ENCODE measurements at regions not wholly inside any gene's neighbourhood (a gene's known extent, or its start where the extent isn't known, plus 50 kb on each side); places are given as distances from the start of the nearest gene placed in this dataset.

- TF ChIP-seq REST (IDR thresholded peaks at IDR 0.05; ENCODE audit: unreplicated experiment) (no peak), STAT1 (IDR thresholded peaks at IDR 0.05; ENCODE audit: unreplicated experiment) (no peak), POLR2AphosphoS5 (IDR thresholded peaks at IDR 0.05; ENCODE audit: low read depth) (no peak), EZH2 (IDR thresholded peaks at IDR 0.05; ENCODE audit: low read depth, unreplicated experiment) (no peak), ZNF331 (CRISPR knock-in tag; IDR thresholded peaks at IDR 0.05; ENCODE audit: low read depth) (no peak), CTCF (conservative IDR thresholded peaks at IDR 0.05; ENCODE audit: low read depth in 2 of 2) (no peak)
Observed at GRCh38 chr14:80059041-80059440, 152.3 kb downstream of the DIO2 start (continued).

- Histone ChIP-seq H3K4me1 (ENCODE audit: insufficient read depth) (no peaks in the 10 kb centered on the region), H4K20me1 (replicated peaks; ENCODE audit: insufficient read depth) (no peaks in the 10 kb centered on the region), H3K27me3 (ENCODE audit: insufficient read depth) (no peaks in the 10 kb centered on the region), H3K27ac (ENCODE audit: low read depth) (no peak overlapping the region), H3K4me3 (no peak overlapping the region), H3F3A (replicated peaks; ENCODE audit: low read depth) (no peaks in the 10 kb centered on the region), H3K4me2 (no peak overlapping the region), H3K9me2 (ENCODE audit: insufficient read depth) (no peaks in the 10 kb centered on the region), H2AFZ (no peak overlapping the region), H3K79me2 (replicated peaks; ENCODE audit: insufficient read depth) (no peaks in the 10 kb centered on the region), H3K36me3 (ENCODE audit: insufficient read depth) (no peaks in the 10 kb centered on the region)
- DNase-seq (ENCODE audit: low spot score) (no peak), ATAC-seq (no peak)
- TF ChIP-seq EZH2 (IDR thresholded peaks at IDR 0.05; ENCODE audit: low read depth, unreplicated experiment) (no peak), NANOG (IDR thresholded peaks at IDR 0.05; ENCODE audit: borderline replicate concordance) (no peak), ETS1 (IDR thresholded peaks at IDR 0.05) (no peak), JUNB (IDR thresholded peaks at IDR 0.05; ENCODE audit: unreplicated experiment) (no peak), CTCF (conservative IDR thresholded peaks at IDR 0.05; ENCODE audit: low read depth in 2 of 2) (no peak), ZNF114 (CRISPR knock-in tag; IDR thresholded peaks at IDR 0.05) (no peak), ZNF331 (CRISPR knock-in tag; IDR thresholded peaks at IDR 0.05; ENCODE audit: low read depth) (no peak)
- Mint-ChIP-seq H3K27me3 (ENCODE audit: insufficient read depth, low read depth, poor library complexity) (no peaks in the 10 kb centered on the region), H3K9me3 (no peaks in the 10 kb centered on the region), H3K36me3 (ENCODE audit: low read depth) (no peaks in the 10 kb centered on the region), H3K27ac (no peak overlapping the region), H3K4me3 (no peak overlapping the region), H3K4me1 (no peaks in the 10 kb centered on the region)
Observed at GRCh38 chr14:80056497-80056801, 154.9 kb downstream of the DIO2 start.
